ENCODE measurements at regions not wholly inside any gene's neighbourhood (a gene's known extent, or its start where the extent isn't known, plus 50 kb on each side); places are given as distances from the start of the nearest gene placed in this dataset.

- TF ChIP-seq CTCF (IDR thresholded peaks at IDR 0.05) (no peak), POLR2A (IDR thresholded peaks at IDR 0.05) (no peak)
Measured at GRCh38 chr17:69959283-69959682, 115.7 kb upstream of the KCNJ16 start.

Measured in adrenal gland (tissue), 5 donors.